GM23248 (cell line): ENCODE measurements at regions not wholly inside any gene's neighbourhood (a gene's known extent, or its start where the extent isn't known, plus 50 kb on each side); places are given as distances from the start of the nearest gene placed in this dataset.

Experiments used
- EZH2 ChIP-seq: fragments of 200-600 bp; sonication (generic); IDR thresholded peaks from 2 replicates; pipeline ENCODE4 v1.6.1; 2018; ENCODE audit warnings: antibody characterized with exemption, mild to moderate bottlenecking; ENCODE audit not compliant: insufficient read depth, poor library complexity, severe bottlenecking
- EZH2phosphoT487 ChIP-seq: fragments of 200-600 bp; sonication (generic); IDR thresholded peaks from 2 replicates; pipeline ENCODE4 v1.6.1; 2018; ENCODE audit warnings: antibody characterized with exemption, moderate library complexity, mild to moderate bottlenecking, low read depth; ENCODE audit not compliant: insufficient read depth

DNA sequence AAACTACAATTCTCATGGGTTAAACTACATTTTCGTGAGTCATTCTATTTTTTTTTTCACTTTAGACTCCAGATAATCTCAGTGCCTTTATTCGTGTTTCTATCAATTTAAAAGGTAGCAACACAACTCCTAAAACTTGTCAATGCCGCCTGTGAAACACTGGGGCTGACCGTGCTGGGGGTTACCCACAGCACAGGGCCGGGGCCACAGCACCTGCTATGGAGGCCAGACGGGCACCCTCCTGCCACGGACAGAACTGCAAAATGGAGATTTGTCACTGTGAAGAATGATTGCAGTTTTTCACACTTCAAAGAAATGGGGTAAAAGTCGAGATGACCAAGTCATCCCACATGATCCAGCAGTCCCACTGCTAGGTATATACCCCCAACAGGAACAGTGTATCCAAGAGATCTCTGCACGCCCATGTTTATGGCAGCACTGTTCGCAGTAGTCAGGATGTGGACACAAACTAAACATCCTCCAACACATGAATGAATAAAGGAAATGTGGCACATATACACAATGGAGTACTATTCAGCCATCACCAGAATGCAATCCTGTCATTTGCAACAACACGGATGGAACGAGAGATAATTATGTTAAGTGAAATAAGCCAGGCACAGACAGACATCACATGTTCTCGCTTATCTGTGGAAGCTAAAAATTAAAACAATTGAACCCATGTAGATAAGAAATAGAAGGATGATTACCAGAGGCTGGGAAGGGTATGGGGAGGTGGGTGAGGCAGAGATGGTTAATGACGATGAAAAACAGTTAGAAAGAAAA lies 290.1 kb downstream of the SMOC2 start:
- TF ChIP-seq EZH2 (no peak), EZH2phosphoT487 (no peak)
